ENCODE measurements at regions not wholly inside any gene's neighbourhood (a gene's known extent, or its start where the extent isn't known, plus 50 kb on each side); places are given as distances from the start of the nearest gene placed in this dataset.

- no peak overlapping the region for H3K4me3 ChIP-seq (ENCODE audit: low read depth, low read length)
- in situ Hi-C loops (cut with HindIII; ENCODE audit: low sequenced_read_pairs): no loop called here
- TF ChIP-seq CTCF (IDR thresholded peaks at IDR 0.05; ENCODE audit: low read depth, low read length): no peak
- DNase-seq (ENCODE audit: low read depth, low spot score): no peak
Measured at GRCh38 chr16:17866996-17867395, 396.2 kb upstream of the XYLT1 start.

- no peak for DNase-seq (ENCODE audit: low read depth, low spot score)
- in situ Hi-C loops (cut with HindIII; ENCODE audit: low sequenced_read_pairs): no loop called here
- H3K4me3 ChIP-seq (ENCODE audit: low read depth, low read length): no peak overlapping the region
- TF ChIP-seq CTCF (IDR thresholded peaks at IDR 0.05; ENCODE audit: low read depth, low read length): no peak
Measured at GRCh38 chr16:17861981-17862479, 391.3 kb upstream of the XYLT1 start.

- TF ChIP-seq CTCF (IDR thresholded peaks at IDR 0.05; ENCODE audit: low read depth, low read length): no peak
- H3K4me3 ChIP-seq (ENCODE audit: low read depth, low read length): no peak overlapping the region
- in situ Hi-C loops (cut with HindIII; ENCODE audit: low sequenced_read_pairs): no loop called here
- DNase-seq (ENCODE audit: low read depth, low spot score): no peak
Measured at GRCh38 chr16:17858061-17858460, 387.3 kb upstream of the XYLT1 start.

- TF ChIP-seq CTCF (IDR thresholded peaks at IDR 0.05; ENCODE audit: low read depth, low read length): no peak
- no peak for DNase-seq (ENCODE audit: low read depth, low spot score)
- H3K4me3 ChIP-seq (ENCODE audit: low read depth, low read length): no peak overlapping the region
- in situ Hi-C loops (cut with HindIII; ENCODE audit: low sequenced_read_pairs): no loop called here
Measured at GRCh38 chr16:17853958-17854357, 383.2 kb upstream of the XYLT1 start.

- TF ChIP-seq CTCF (IDR thresholded peaks at IDR 0.05; ENCODE audit: low read depth, low read length): no peak
- DNase-seq (ENCODE audit: low read depth, low spot score): no peak
- in situ Hi-C loops (cut with HindIII; ENCODE audit: low sequenced_read_pairs): no loop called here
- H3K4me3 ChIP-seq (ENCODE audit: low read depth, low read length): no peak overlapping the region
Measured at GRCh38 chr16:17852977-17853702, 382.4 kb upstream of the XYLT1 start.

GRCh38 chr16:17850581-17851250, 380.0 kb upstream of the XYLT1 start:
- no peak for TF ChIP-seq CTCF (IDR thresholded peaks at IDR 0.05; ENCODE audit: low read depth, low read length)
- in situ Hi-C loops (cut with HindIII; ENCODE audit: low sequenced_read_pairs): no loop called here
- DNase-seq (ENCODE audit: low read depth, low spot score): no peak
- H3K4me3 ChIP-seq (ENCODE audit: low read depth, low read length): no peak overlapping the region

Data from astrocyte of the spinal cord (primary cell).